Progenitor cell of endocrine pancreas (in vitro differentiated cells): ENCODE measurements at regions not wholly inside any gene's neighbourhood (a gene's known extent, or its start where the extent isn't known, plus 50 kb on each side); places are given as distances from the start of the nearest gene placed in this dataset.

ENCODE experiments used
- DNase-seq: peaks from one replicate; pipeline ENCODE4 v3.0.0; 2021; ENCODE audit warnings: low spot score; ENCODE audit not compliant: unreplicated experiment
- H3K27ac Mint-ChIP-seq: 2 replicates; pipeline ENCODE4 v1.8.0; 2021; ENCODE audit warnings: mild to moderate bottlenecking, moderate library complexity, mixed read lengths
- H3K27me3 Mint-ChIP-seq: 2 replicates; pipeline ENCODE4 v1.8.0; 2021; ENCODE audit warnings: mixed read lengths
- H3K36me3 Mint-ChIP-seq: 2 replicates; pipeline ENCODE4 v1.8.0; 2022; ENCODE audit warnings: mixed read lengths; ENCODE audit not compliant: insufficient read depth
- H3K4me1 Mint-ChIP-seq: 2 replicates; pipeline ENCODE4 v1.8.0; 2021; ENCODE audit warnings: low read depth, mixed read lengths
- H3K4me3 Mint-ChIP-seq: 2 replicates; pipeline ENCODE4 v1.8.0; 2021; ENCODE audit warnings: low read depth, mild to moderate bottlenecking, moderate library complexity, mixed read lengths
- H3K9me3 Mint-ChIP-seq: 2 replicates; pipeline ENCODE4 v1.8.0; 2021; ENCODE audit warnings: low read depth, mixed read lengths
- CTCF ChIP-seq: fragments of 200-600 bp; sonication (generic); IDR thresholded peaks from one replicate; pipeline ENCODE4 v1.5.0; 2021; ENCODE audit warnings: antibody characterized with exemption, mild to moderate bottlenecking; ENCODE audit not compliant: unreplicated experiment

- DNase-seq: no peak
- no peak for TF ChIP-seq CTCF
- H3K36me3 Mint-ChIP-seq: no peaks in the 10 kb centered on the region
- no peak overlapping the region for H3K4me3 Mint-ChIP-seq
- no peak overlapping the region for H3K27ac Mint-ChIP-seq
- H3K4me1 Mint-ChIP-seq: peaks cover 9% of the 10 kb centered on the region
- no peaks in the 10 kb centered on the region for H3K9me3 Mint-ChIP-seq
- H3K27me3 Mint-ChIP-seq: no peaks in the 10 kb centered on the region
These were observed 567.8 kb upstream of the KLHL29 start for GRCh38 chr2:22817197-22817596.

GRCh38 chr2:22821458-22821857 is 563.5 kb upstream of the KLHL29 start:
- DNase-seq: no peak
- Mint-ChIP-seq H3K9me3 (peaks cover 3% of the 10 kb centered on the region), H3K36me3 (no peaks in the 10 kb centered on the region), H3K27me3 (no peaks in the 10 kb centered on the region), H3K4me1 (peaks cover 9% of the 10 kb centered on the region), H3K4me3 (no peak overlapping the region), H3K27ac (no peak overlapping the region)
- no peak for TF ChIP-seq CTCF

- Mint-ChIP-seq H3K36me3 (no peaks in the 10 kb centered on the region), H3K4me3 (no peak overlapping the region), H3K27ac (no peak overlapping the region), H3K4me1 (no peaks in the 10 kb centered on the region), H3K9me3 (peaks cover 3% of the 10 kb centered on the region), H3K27me3 (no peaks in the 10 kb centered on the region)
- DNase-seq: no peak
- no peak for TF ChIP-seq CTCF
These were observed 562.1 kb upstream of the KLHL29 start for GRCh38 chr2:22822835-22823234.

- peaks cover 3% of the 10 kb centered on the region for H3K9me3 Mint-ChIP-seq
- no peaks in the 10 kb centered on the region for H3K36me3 Mint-ChIP-seq
- H3K27me3 Mint-ChIP-seq: no peaks in the 10 kb centered on the region
- H3K27ac Mint-ChIP-seq: no peak overlapping the region
- DNase-seq: no peak
- no peak for TF ChIP-seq CTCF
- no peak overlapping the region for H3K4me3 Mint-ChIP-seq
- no peaks in the 10 kb centered on the region for H3K4me1 Mint-ChIP-seq
These were observed 560.4 kb upstream of the KLHL29 start for GRCh38 chr2:22824618-22825017.

- peaks cover 3% of the 10 kb centered on the region for H3K9me3 Mint-ChIP-seq
- no peaks in the 10 kb centered on the region for H3K4me1 Mint-ChIP-seq
- H3K27ac Mint-ChIP-seq: no peak overlapping the region
- no peak overlapping the region for H3K4me3 Mint-ChIP-seq
- no peak for DNase-seq
- no peak for TF ChIP-seq CTCF
- no peaks in the 10 kb centered on the region for H3K36me3 Mint-ChIP-seq
- H3K27me3 Mint-ChIP-seq: no peaks in the 10 kb centered on the region
These were observed 558.3 kb upstream of the KLHL29 start for GRCh38 chr2:22826703-22827102.
